Activated CD4-positive, alpha-beta T cell treated with anti-CD3 and anti-CD28 coated beads, Interleukin-2, Interleukin-4, amounts not matched to agents 100 ng/mL and 50 ng/mL, durations not matched to agents 16 hours and 8 hours (primary cell): ENCODE measurements at regions not wholly inside any gene's neighbourhood (a gene's known extent, or its start where the extent isn't known, plus 50 kb on each side); places are given as distances from the start of the nearest gene placed in this dataset.

ENCODE experiments used
- DNase-seq: peaks from one replicate; pipeline ENCODE4 v3.0.0-alpha.2; 2020; ENCODE audit warnings: low spot score

- no peak for DNase-seq
These were observed 196.4 kb downstream of the RASSF9 start for GRCh38 chr12:85639834-85640233.

- no peak for DNase-seq
These were observed 194.4 kb downstream of the RASSF9 start for GRCh38 chr12:85641796-85642195.

- no peak for DNase-seq
These were observed 193.9 kb downstream of the RASSF9 start for GRCh38 chr12:85642288-85642687.

GRCh38 chr12:85642808-85643207, 193.4 kb downstream of the RASSF9 start:
- no peak for DNase-seq

- DNase-seq, result no peak
These were observed 191.7 kb downstream of the RASSF9 start for GRCh38 chr12:85644508-85644907.

- no peak for DNase-seq
These were observed 182.3 kb downstream of the RASSF9 start for GRCh38 chr12:85653731-85654455.

- no peak for DNase-seq
These were observed 181.8 kb downstream of the RASSF9 start for GRCh38 chr12:85654456-85654840.

- no peak for DNase-seq
These were observed 179.6 kb downstream of the RASSF9 start for GRCh38 chr12:85656561-85656960.

- DNase-seq, result no peak
These were observed 179.0 kb downstream of the RASSF9 start for GRCh38 chr12:85657251-85657650.

- DNase-seq, result no peak
These were observed 178.2 kb downstream of the RASSF9 start for GRCh38 chr12:85657836-85658630.

GRCh38 chr12:85659754-85660530, 176.3 kb downstream of the RASSF9 start:
- DNase-seq, result no peak

GRCh38 chr12:85661461-85662206, 174.6 kb downstream of the RASSF9 start:
- DNase-seq, result no peak

GRCh38 chr12:85662207-85662602, 174.0 kb downstream of the RASSF9 start:
- no peak for DNase-seq

- DNase-seq, result no peak
These were observed 172.6 kb downstream of the RASSF9 start for GRCh38 chr12:85663631-85664030.

GRCh38 chr12:85664429-85664828, 171.8 kb downstream of the RASSF9 start:
- DNase-seq, result no peak

- no peak for DNase-seq
These were observed 166.3 kb downstream of the RASSF9 start for GRCh38 chr12:85669911-85670310.

GRCh38 chr12:85672436-85672835, 163.8 kb downstream of the RASSF9 start:
- DNase-seq, result no peak

- DNase-seq, result no peak
These were observed 162.2 kb downstream of the RASSF9 start for GRCh38 chr12:85673921-85674420.

- no peak for DNase-seq
These were observed 159.1 kb downstream of the RASSF9 start for GRCh38 chr12:85676816-85677749.

GRCh38 chr12:85679296-85679695, 156.9 kb downstream of the RASSF9 start:
- DNase-seq, result no peak

GRCh38 chr12:85680881-85681280, 155.3 kb downstream of the RASSF9 start:
- no peak for DNase-seq
